ENCODE measurements at regions not wholly inside any gene's neighbourhood (a gene's known extent, or its start where the extent isn't known, plus 50 kb on each side); places are given as distances from the start of the nearest gene placed in this dataset.

- TF ChIP-seq RARB (CRISPR knock-in tag; IDR thresholded peaks at IDR 0.05) (no peak), ZNF8 (CRISPR knock-in tag; IDR thresholded peaks at IDR 0.05) (no peak), CSDC2 (CRISPR knock-in tag; IDR thresholded peaks at IDR 0.05) (no peak), ESRRG (CRISPR knock-in tag; IDR thresholded peaks at IDR 0.05) (no peak), POU6F1 (CRISPR knock-in tag; IDR thresholded peaks at IDR 0.05; ENCODE audit: borderline replicate concordance, low read depth) (no peak), PATZ1 (CRISPR knock-in tag; IDR thresholded peaks at IDR 0.05; ENCODE audit: borderline replicate concordance) (no peak), BACH2 (CRISPR knock-in tag; IDR thresholded peaks at IDR 0.05; ENCODE audit: borderline replicate concordance) (no peak), ARNTL (CRISPR knock-in tag; IDR thresholded peaks at IDR 0.05; ENCODE audit: borderline replicate concordance, low read depth) (no peak), ZC3H10 (CRISPR knock-in tag; IDR thresholded peaks at IDR 0.05) (no peak), ZNF565 (CRISPR knock-in tag; conservative IDR thresholded peaks at IDR 0.05; ENCODE audit: low read depth) (no peak), PPARA (CRISPR knock-in tag; IDR thresholded peaks at IDR 0.05; ENCODE audit: borderline replicate concordance) (no peak), ZFP3 (CRISPR knock-in tag; IDR thresholded peaks at IDR 0.05) (no peak), ZNF70 (CRISPR knock-in tag; IDR thresholded peaks at IDR 0.05) (no peak), TSHZ2 (CRISPR knock-in tag; IDR thresholded peaks at IDR 0.05) (no peak), ISL1 (CRISPR knock-in tag; IDR thresholded peaks at IDR 0.05) (no peak), CREB5 (CRISPR knock-in tag; IDR thresholded peaks at IDR 0.05; ENCODE audit: low read depth) (no peak), GLIS3 (CRISPR knock-in tag; IDR thresholded peaks at IDR 0.05) (no peak)
- peak; percentile 98 for ATAC-seq
These were observed 69.2 kb upstream of the HNRNPA3 start for GRCh38 chr2:177143444-177143843.

- no peak for TF ChIP-seq ZNF565 (CRISPR knock-in tag; conservative IDR thresholded peaks at IDR 0.05; ENCODE audit: low read depth)
- no peak for TF ChIP-seq ZFP30 (CRISPR knock-in tag; IDR thresholded peaks at IDR 0.05)
- no peak for TF ChIP-seq TOX (CRISPR knock-in tag; IDR thresholded peaks at IDR 0.05; ENCODE audit: borderline replicate concordance)
- no peak for TF ChIP-seq CSDC2 (CRISPR knock-in tag; IDR thresholded peaks at IDR 0.05)
- TF ChIP-seq TCF4 (CRISPR knock-in tag; IDR thresholded peaks at IDR 0.05; ENCODE audit: borderline replicate concordance), result no peak
- TF ChIP-seq ESRRG (CRISPR knock-in tag; IDR thresholded peaks at IDR 0.05), result no peak
- TF ChIP-seq PATZ1 (CRISPR knock-in tag; IDR thresholded peaks at IDR 0.05; ENCODE audit: borderline replicate concordance), result no peak
- TF ChIP-seq POU6F1 (CRISPR knock-in tag; IDR thresholded peaks at IDR 0.05; ENCODE audit: borderline replicate concordance, low read depth), result no peak
- no peak for TF ChIP-seq OSR1 (CRISPR knock-in tag; IDR thresholded peaks at IDR 0.05)
- TF ChIP-seq BACH2 (CRISPR knock-in tag; IDR thresholded peaks at IDR 0.05; ENCODE audit: borderline replicate concordance), result no peak
- no peak for TF ChIP-seq TSHZ2 (CRISPR knock-in tag; IDR thresholded peaks at IDR 0.05)
- TF ChIP-seq PPARA (CRISPR knock-in tag; IDR thresholded peaks at IDR 0.05; ENCODE audit: borderline replicate concordance), result no peak
- TF ChIP-seq ISL1 (CRISPR knock-in tag; IDR thresholded peaks at IDR 0.05), result no peak
- no peak for TF ChIP-seq ZFP3 (CRISPR knock-in tag; IDR thresholded peaks at IDR 0.05)
- TF ChIP-seq RARB (CRISPR knock-in tag; IDR thresholded peaks at IDR 0.05), result no peak
- TF ChIP-seq CREB5 (CRISPR knock-in tag; IDR thresholded peaks at IDR 0.05; ENCODE audit: low read depth), result no peak
- TF ChIP-seq ZC3H10 (CRISPR knock-in tag; IDR thresholded peaks at IDR 0.05), result no peak
- peak; percentile 59 for ATAC-seq
These were observed 65.4 kb upstream of the HNRNPA3 start for GRCh38 chr2:177147093-177147694.
